ENCODE measurements at regions not wholly inside any gene's neighbourhood (a gene's known extent, or its start where the extent isn't known, plus 50 kb on each side); places are given as distances from the start of the nearest gene placed in this dataset.
"Not testable (repeated sequence)": the region's sequence is repeated elsewhere in the genome, so short reads cannot be mapped to it uniquely, and the experiment has no call there.

- Histone ChIP-seq H3K36me3 (no peaks in the 10 kb centered on the region), H3K27ac (no peak overlapping the region), H3K4me1 (no peaks in the 10 kb centered on the region), H3K4me3 (replicated peaks in 1 of 3) (no peak overlapping the region), H3K9me3 (no peaks in the 10 kb centered on the region), H3K27me3 (no peaks in the 10 kb centered on the region)
- 62 to 66% methylated on average over 5 of the region's 5 CpGs for WGBS, 2 donors
- DNase-seq, result no peak
- intact Hi-C loops (cut with DNase I), result no loop called here
- TF ChIP-seq POLR2A (IDR thresholded peaks at IDR 0.05), result no peak
- TF ChIP-seq, protein P1, sequence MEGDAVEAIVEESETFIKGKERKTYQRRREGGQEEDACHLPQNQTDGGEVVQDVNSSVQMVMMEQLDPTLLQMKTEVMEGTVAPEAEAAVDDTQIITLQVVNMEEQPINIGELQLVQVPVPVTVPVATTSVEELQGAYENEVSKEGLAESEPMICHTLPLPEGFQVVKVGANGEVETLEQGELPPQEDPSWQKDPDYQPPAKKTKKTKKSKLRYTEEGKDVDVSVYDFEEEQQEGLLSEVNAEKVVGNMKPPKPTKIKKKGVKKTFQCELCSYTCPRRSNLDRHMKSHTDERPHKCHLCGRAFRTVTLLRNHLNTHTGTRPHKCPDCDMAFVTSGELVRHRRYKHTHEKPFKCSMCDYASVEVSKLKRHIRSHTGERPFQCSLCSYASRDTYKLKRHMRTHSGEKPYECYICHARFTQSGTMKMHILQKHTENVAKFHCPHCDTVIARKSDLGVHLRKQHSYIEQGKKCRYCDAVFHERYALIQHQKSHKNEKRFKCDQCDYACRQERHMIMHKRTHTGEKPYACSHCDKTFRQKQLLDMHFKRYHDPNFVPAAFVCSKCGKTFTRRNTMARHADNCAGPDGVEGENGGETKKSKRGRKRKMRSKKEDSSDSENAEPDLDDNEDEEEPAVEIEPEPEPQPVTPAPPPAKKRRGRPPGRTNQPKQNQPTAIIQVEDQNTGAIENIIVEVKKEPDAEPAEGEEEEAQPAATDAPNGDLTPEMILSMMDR (IDR thresholded peaks at IDR 0.05), result no peak
These were observed 62.1 kb upstream of the RBM24 start for GRCh38 chr6:17219098-17219497.

- TF ChIP-seq, protein P1 (IDR thresholded peaks at IDR 0.05), result no peak
- TF ChIP-seq POLR2A (IDR thresholded peaks at IDR 0.05), result no peak
- WGBS, 2 donors, result 82% methylated on average over 12 of the region's 12 CpGs
- Histone ChIP-seq H3K27ac (no peak overlapping the region), H3K9me3 (no peaks in the 10 kb centered on the region), H3K4me3 (replicated peaks in 1 of 3) (no peak overlapping the region), H3K36me3 (no peaks in the 10 kb centered on the region), H3K4me1 (no peaks in the 10 kb centered on the region), H3K27me3 (no peaks in the 10 kb centered on the region)
- DNase-seq, result no peak
- intact Hi-C loops (cut with DNase I), result no loop called here
These were observed 60.9 kb upstream of the RBM24 start for GRCh38 chr6:17220040-17220910.

GRCh38 chr6:17224056-17224455, 57.1 kb upstream of the RBM24 start:
- no peaks in the 10 kb centered on the region for H3K36me3 ChIP-seq
- no peak overlapping the region for H3K27ac ChIP-seq
- no peaks in the 10 kb centered on the region for H3K9me3 ChIP-seq
- intact Hi-C loops (cut with DNase I), result no loop called here
- no peaks in the 10 kb centered on the region for H3K4me1 ChIP-seq
- H3K27me3 ChIP-seq, result no peaks in the 10 kb centered on the region
- DNase-seq, result no peak
- WGBS, 2 donors, result 88 to 95% methylated on average over 3 of the region's 3 CpGs
- no peak overlapping the region for H3K4me3 ChIP-seq (replicated peaks in 1 of 3)
- no peak for TF ChIP-seq POLR2A (IDR thresholded peaks at IDR 0.05)
- TF ChIP-seq, protein P1 (IDR thresholded peaks at IDR 0.05), result no peak

DNA sequence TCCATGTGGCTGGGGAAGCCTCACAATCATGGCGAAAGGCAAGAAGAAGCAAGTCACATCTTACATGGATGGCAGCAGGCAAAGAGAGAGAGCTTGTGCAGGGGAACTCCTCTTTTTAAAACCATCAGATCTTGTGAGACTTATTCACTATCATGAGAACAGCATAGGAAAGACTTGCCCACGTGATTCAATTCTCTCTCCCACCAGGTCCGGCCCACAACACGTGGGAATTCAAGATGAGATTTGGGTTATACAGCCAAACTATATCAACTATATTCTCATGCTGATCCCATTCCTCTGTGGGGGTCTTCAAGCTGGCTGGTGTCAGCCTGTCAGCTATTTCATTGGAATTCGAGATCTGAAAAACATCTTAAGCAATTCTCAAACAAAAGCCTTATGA, 56.7 kb upstream of the RBM24 start:
- DNase-seq; H3K27ac ChIP-seq; H3K36me3 ChIP-seq; H3K4me1 ChIP-seq; H3K4me3 ChIP-seq (replicated peaks in 1 of 3); H3K9me3 ChIP-seq; intact Hi-C loops (cut with DNase I); H3K27me3 ChIP-seq: not testable (repeated sequence)
- WGBS, 2 donors, result 85 to 91% methylated on average over 5 of the region's 5 CpGs

GRCh38 chr6:17225767-17226630, 55.2 kb upstream of the RBM24 start:
- WGBS, 2 donors, result 60 to 68% methylated on average over 3 of the region's 3 CpGs
- no peaks in the 10 kb centered on the region for H3K27me3 ChIP-seq
- H3K9me3 ChIP-seq, result no peaks in the 10 kb centered on the region
- H3K4me3 ChIP-seq (replicated peaks in 1 of 3), result no peak overlapping the region
- no peaks in the 10 kb centered on the region for H3K4me1 ChIP-seq
- DNase-seq, result no peak
- TF ChIP-seq, protein P1 (IDR thresholded peaks at IDR 0.05), result no peak
- no peak for TF ChIP-seq POLR2A (IDR thresholded peaks at IDR 0.05)
- H3K27ac ChIP-seq, result no peak overlapping the region
- intact Hi-C loops (cut with DNase I), result no loop called here
- no peaks in the 10 kb centered on the region for H3K36me3 ChIP-seq

Measured in thyroid gland (tissue), 4 donors.